IPS DF 6.9 (cell line): ENCODE measurements at regions not wholly inside any gene's neighbourhood (a gene's known extent, or its start where the extent isn't known, plus 50 kb on each side); places are given as distances from the start of the nearest gene placed in this dataset.

Experiments
- DNase-seq: peaks from one replicate; pipeline ENCODE4 v3.0.0-alpha.2; 2013; ENCODE audit warnings: low read depth, low spot score
- H3K27ac ChIP-seq: one replicate; pipeline ENCODE4 v1.5.1; 2013; ENCODE audit warnings: low read length, control low read depth
- H3K27me3 ChIP-seq: 2 replicates; pipeline ENCODE4 v1.6.1; 2013; ENCODE audit warnings: mild to moderate bottlenecking, low read length; ENCODE audit not compliant: control insufficient read depth, insufficient read depth
- H3K36me3 ChIP-seq: 2 replicates; pipeline ENCODE4 v1.6.1; 2013; ENCODE audit warnings: low read length; ENCODE audit not compliant: control insufficient read depth, insufficient read depth
- H3K4me1 ChIP-seq: 2 replicates; pipeline ENCODE4 v1.6.1; 2013; ENCODE audit warnings: low read length; ENCODE audit not compliant: control insufficient read depth, insufficient read depth
- H3K4me3 ChIP-seq: 2 replicates; pipeline ENCODE4 v1.5.1; 2013; ENCODE audit warnings: mild to moderate bottlenecking, low read length
- H3K9me3 ChIP-seq: 2 replicates; pipeline ENCODE4 v1.6.1; 2013; ENCODE audit warnings: low read length, inconsistent platforms; ENCODE audit not compliant: control insufficient read depth, insufficient read depth
- WGBS: extraction: QIAGEN DNeasy Blood & Tissue Kit; methylation state at CpG from one replicate; pipeline ENCODE4 v1.1.7; 2013; ENCODE audit warnings: mixed read lengths, missing lambda C conversion rate; ENCODE audit not compliant: insufficient read length, insufficient coverage; 5-methylcytosine and 5-hydroxymethylcytosine counted together

- H3K27me3 ChIP-seq = no peaks in the 10 kb centered on the region
- DNase-seq = peak; percentile 9
- no CpG with 5 or more reads among the region's 2 CpGs for WGBS
- no peaks in the 10 kb centered on the region for H3K9me3 ChIP-seq
- H3K4me3 ChIP-seq = no peak overlapping the region
- no peaks in the 10 kb centered on the region for H3K36me3 ChIP-seq
- H3K27ac ChIP-seq = no peak overlapping the region
- no peaks in the 10 kb centered on the region for H3K4me1 ChIP-seq
Observed at GRCh38 chr5:67493676-67494075, 297.1 kb upstream of the CD180 start.

DNA sequence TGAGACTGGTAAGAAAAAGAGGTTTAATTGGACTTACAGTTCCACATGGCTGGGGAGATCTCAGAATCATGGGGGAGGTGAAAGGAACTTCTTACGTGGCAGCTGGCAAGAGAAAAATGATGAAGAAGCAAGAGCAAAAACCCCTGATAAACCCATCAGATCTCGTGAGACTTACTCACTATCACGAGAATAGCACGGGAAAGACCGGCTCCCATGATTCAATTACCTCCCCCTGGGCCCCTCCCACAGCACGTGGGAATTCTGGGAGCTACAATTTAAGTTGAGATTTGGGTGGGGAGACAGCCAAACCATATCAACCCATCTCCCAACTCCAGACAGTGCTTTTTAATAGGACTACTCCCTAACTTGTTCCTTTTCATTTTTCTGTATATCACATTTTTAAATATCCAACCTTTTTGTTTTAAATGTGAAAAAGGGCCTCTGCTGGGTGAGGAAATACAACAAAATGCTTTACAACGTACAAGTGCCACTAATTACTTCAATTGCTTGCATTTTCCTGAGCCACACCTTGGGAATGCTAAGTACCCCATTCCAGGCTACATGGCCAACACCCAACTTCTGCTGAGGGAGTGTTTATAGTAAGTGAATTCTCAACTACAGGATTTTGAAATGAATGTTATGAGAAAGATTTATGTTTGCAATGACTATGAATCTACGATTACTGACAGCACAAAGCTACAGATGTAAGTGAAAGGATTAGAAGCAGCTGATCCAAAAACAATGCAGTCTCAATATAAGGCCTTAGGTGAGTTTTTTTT is 294.1 kb upstream of the CD180 start:
- no CpG with 5 or more reads among the region's 8 CpGs for WGBS
- H3K27ac ChIP-seq = no peak overlapping the region
- H3K27me3 ChIP-seq = no peaks in the 10 kb centered on the region
- H3K9me3 ChIP-seq = no peaks in the 10 kb centered on the region
- H3K4me3 ChIP-seq = no peak overlapping the region
- H3K36me3 ChIP-seq = no peaks in the 10 kb centered on the region
- H3K4me1 ChIP-seq = no peaks in the 10 kb centered on the region
- no peak for DNase-seq

- H3K9me3 ChIP-seq = no peaks in the 10 kb centered on the region
- H3K27me3 ChIP-seq = no peaks in the 10 kb centered on the region
- no peak overlapping the region for H3K4me3 ChIP-seq
- H3K27ac ChIP-seq = no peak overlapping the region
- H3K36me3 ChIP-seq = no peaks in the 10 kb centered on the region
- DNase-seq = no peak
- no peaks in the 10 kb centered on the region for H3K4me1 ChIP-seq
- WGBS = no CpG with 5 or more reads among the region's 4 CpGs
Observed at GRCh38 chr5:67488885-67489284, 292.3 kb upstream of the CD180 start.

GRCh38 chr5:67487862-67488261 is 291.3 kb upstream of the CD180 start:
- WGBS = no CpG with 5 or more reads among the region's 4 CpGs
- Histone ChIP-seq H3K27ac (no peak overlapping the region), H3K36me3 (no peaks in the 10 kb centered on the region), H3K9me3 (no peaks in the 10 kb centered on the region), H3K4me3 (no peak overlapping the region), H3K27me3 (no peaks in the 10 kb centered on the region), H3K4me1 (no peaks in the 10 kb centered on the region)
- no peak for DNase-seq

- no peaks in the 10 kb centered on the region for H3K9me3 ChIP-seq
- no peaks in the 10 kb centered on the region for H3K36me3 ChIP-seq
- H3K27me3 ChIP-seq = no peaks in the 10 kb centered on the region
- DNase-seq = no peak
- H3K4me1 ChIP-seq = no peaks in the 10 kb centered on the region
- no CpG with 5 or more reads among the region's 2 CpGs for WGBS
- H3K4me3 ChIP-seq = no peak overlapping the region
- no peak overlapping the region for H3K27ac ChIP-seq
Observed at GRCh38 chr5:67483453-67484030, 286.9 kb upstream of the CD180 start.

DNA sequence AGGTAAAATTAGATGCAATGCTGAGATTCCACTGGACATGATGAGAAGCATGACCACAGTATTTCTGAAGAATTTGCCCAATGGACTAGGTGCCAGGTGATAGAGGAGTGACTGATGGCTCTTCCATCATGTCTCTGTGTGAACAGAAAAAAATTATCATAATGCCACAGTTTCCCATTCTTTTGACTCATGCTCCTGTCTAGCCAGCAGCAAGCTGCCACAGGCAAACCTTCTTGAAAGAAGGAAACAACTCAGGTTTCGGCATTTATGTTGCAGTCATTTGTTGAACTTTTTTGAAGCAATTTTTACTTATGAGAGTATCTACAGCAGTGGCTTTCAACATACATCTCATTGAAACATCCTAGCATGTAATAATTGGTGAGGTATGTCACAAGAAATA is 284.8 kb upstream of the CD180 start:
- H3K27me3 ChIP-seq = no peaks in the 10 kb centered on the region
- no peak overlapping the region for H3K27ac ChIP-seq
- no CpG with 5 or more reads among the region's 1 CpG for WGBS
- no peak for DNase-seq
- no peaks in the 10 kb centered on the region for H3K36me3 ChIP-seq
- H3K4me1 ChIP-seq = no peaks in the 10 kb centered on the region
- H3K4me3 ChIP-seq = no peak overlapping the region
- no peaks in the 10 kb centered on the region for H3K9me3 ChIP-seq

- no peak overlapping the region for H3K27ac ChIP-seq
- DNase-seq = no peak
- H3K9me3 ChIP-seq = no peaks in the 10 kb centered on the region
- no peaks in the 10 kb centered on the region for H3K27me3 ChIP-seq
- no CpG with 5 or more reads among the region's 2 CpGs for WGBS
- no peak overlapping the region for H3K4me3 ChIP-seq
- H3K4me1 ChIP-seq = no peaks in the 10 kb centered on the region
- H3K36me3 ChIP-seq = no peaks in the 10 kb centered on the region
Observed at GRCh38 chr5:67478337-67478736, 281.7 kb upstream of the CD180 start.

- no peak for DNase-seq
- Histone ChIP-seq H3K4me3 (no peak overlapping the region), H3K27ac (no peak overlapping the region), H3K36me3 (no peaks in the 10 kb centered on the region), H3K27me3 (no peaks in the 10 kb centered on the region), H3K4me1 (no peaks in the 10 kb centered on the region), H3K9me3 (no peaks in the 10 kb centered on the region)
- no CpG with 5 or more reads among the region's 1 CpG for WGBS
Observed at GRCh38 chr5:67476995-67477394, 280.4 kb upstream of the CD180 start.

DNA sequence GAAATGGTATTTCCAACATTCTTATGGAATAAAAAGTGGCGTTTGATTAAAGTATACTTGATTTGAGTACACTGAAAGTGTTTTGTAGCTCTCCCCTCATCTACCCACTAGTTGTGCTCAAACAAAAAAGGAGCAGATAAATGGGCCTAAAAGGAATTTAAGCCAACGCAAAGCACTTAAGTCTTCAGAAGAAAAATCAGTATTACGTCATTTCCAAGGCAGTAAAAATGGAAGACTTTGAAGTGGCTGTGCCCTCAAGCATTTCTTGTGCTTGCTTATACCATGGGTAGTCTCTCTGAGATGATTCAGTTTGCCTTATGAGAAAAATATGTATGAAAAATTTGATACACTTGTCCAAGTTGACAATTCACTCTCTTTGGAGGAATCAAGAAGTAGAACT is 279.9 kb upstream of the CD180 start:
- no peak for DNase-seq
- Histone ChIP-seq H3K36me3 (no peaks in the 10 kb centered on the region), H3K27me3 (no peaks in the 10 kb centered on the region), H3K9me3 (no peaks in the 10 kb centered on the region), H3K4me3 (no peak overlapping the region), H3K27ac (no peak overlapping the region), H3K4me1 (no peaks in the 10 kb centered on the region)
- no CpG with 5 or more reads among the region's 3 CpGs for WGBS

- Histone ChIP-seq H3K27ac (no peak overlapping the region), H3K36me3 (no peaks in the 10 kb centered on the region), H3K27me3 (no peaks in the 10 kb centered on the region), H3K9me3 (no peaks in the 10 kb centered on the region), H3K4me1 (no peaks in the 10 kb centered on the region), H3K4me3 (no peak overlapping the region)
- no CpG with 5 or more reads among the region's 6 CpGs for WGBS
- no peak for DNase-seq
Observed at GRCh38 chr5:67475489-67475888, 278.9 kb upstream of the CD180 start.
